Type B pancreatic cell (in vitro differentiated cells): ENCODE measurements at regions not wholly inside any gene's neighbourhood (a gene's known extent, or its start where the extent isn't known, plus 50 kb on each side); places are given as distances from the start of the nearest gene placed in this dataset.

Source experiments
- DNase-seq: peaks from one replicate; pipeline ENCODE4 v3.0.0; 2021; ENCODE audit warnings: mixed read lengths; ENCODE audit not compliant: unreplicated experiment; ENCODE audit errors: extremely low spot score
- H3K27ac Mint-ChIP-seq: 2 replicates; pipeline ENCODE4 v1.8.0; 2021; ENCODE audit warnings: mild to moderate bottlenecking, mixed read lengths
- H3K27me3 Mint-ChIP-seq: 2 replicates; pipeline ENCODE4 v1.8.0; 2021; ENCODE audit warnings: mixed read lengths
- H3K36me3 Mint-ChIP-seq: 2 replicates; pipeline ENCODE4 v1.8.0; 2021; ENCODE audit warnings: mixed read lengths
- H3K4me1 Mint-ChIP-seq: one replicate; pipeline ENCODE4 v1.8.0; 2021; ENCODE audit warnings: mixed read lengths; ENCODE audit not compliant: unreplicated experiment
- H3K4me3 Mint-ChIP-seq: 2 replicates; pipeline ENCODE4 v1.8.0; 2021; ENCODE audit warnings: mild to moderate bottlenecking, mixed read lengths
- H3K9me3 Mint-ChIP-seq: 2 replicates; pipeline ENCODE4 v1.8.0; 2021; ENCODE audit warnings: mixed read lengths
- CTCF ChIP-seq: fragments of 200-600 bp; sonication (generic); conservative IDR thresholded peaks from 2 replicates; pipeline ENCODE4 v1.5.0; 2021; ENCODE audit warnings: antibody characterized with exemption, mild to moderate bottlenecking

GRCh38 chr16:64880006-64880405 lies 241.9 kb downstream of the CDH11 start:
- H3K4me3 Mint-ChIP-seq: no peak overlapping the region
- no peaks in the 10 kb centered on the region for H3K9me3 Mint-ChIP-seq
- no peaks in the 10 kb centered on the region for H3K36me3 Mint-ChIP-seq
- no peaks in the 10 kb centered on the region for H3K27me3 Mint-ChIP-seq
- no peak for DNase-seq
- no peak overlapping the region for H3K27ac Mint-ChIP-seq
- no peak for TF ChIP-seq CTCF
- H3K4me1 Mint-ChIP-seq: peaks cover 10% of the 10 kb centered on the region

- TF ChIP-seq CTCF: no peak
- Mint-ChIP-seq H3K27me3 (no peaks in the 10 kb centered on the region), H3K4me1 (peaks cover 10% of the 10 kb centered on the region), H3K4me3 (no peak overlapping the region), H3K9me3 (no peaks in the 10 kb centered on the region), H3K27ac (no peak overlapping the region), H3K36me3 (no peaks in the 10 kb centered on the region)
- DNase-seq: no peak
These were observed 242.9 kb downstream of the CDH11 start for GRCh38 chr16:64878940-64879339.

GRCh38 chr16:64872101-64872500 lies 249.8 kb downstream of the CDH11 start:
- Mint-ChIP-seq H3K9me3 (no peaks in the 10 kb centered on the region), H3K36me3 (no peaks in the 10 kb centered on the region), H3K27me3 (peaks cover 3% of the 10 kb centered on the region), H3K4me1 (peaks cover 6% of the 10 kb centered on the region), H3K4me3 (no peak overlapping the region), H3K27ac (no peak overlapping the region)
- no peak for TF ChIP-seq CTCF
- no peak for DNase-seq

- no peak for TF ChIP-seq CTCF
- H3K27me3 Mint-ChIP-seq: peaks cover 3% of the 10 kb centered on the region
- DNase-seq: no peak
- no peak overlapping the region for H3K4me3 Mint-ChIP-seq
- H3K27ac Mint-ChIP-seq: no peak overlapping the region
- peaks cover 6% of the 10 kb centered on the region for H3K4me1 Mint-ChIP-seq
- H3K9me3 Mint-ChIP-seq: no peaks in the 10 kb centered on the region
- no peaks in the 10 kb centered on the region for H3K36me3 Mint-ChIP-seq
These were observed 251.0 kb downstream of the CDH11 start for GRCh38 chr16:64870859-64871258.

- DNase-seq: no peak
- Mint-ChIP-seq H3K27ac (no peak overlapping the region), H3K4me3 (no peak overlapping the region), H3K4me1 (peaks cover 6% of the 10 kb centered on the region), H3K27me3 (peaks cover 3% of the 10 kb centered on the region), H3K36me3 (no peaks in the 10 kb centered on the region), H3K9me3 (no peaks in the 10 kb centered on the region)
- no peak for TF ChIP-seq CTCF
These were observed 252.1 kb downstream of the CDH11 start for GRCh38 chr16:64869781-64870180.

- Mint-ChIP-seq H3K36me3 (no peaks in the 10 kb centered on the region), H3K9me3 (no peaks in the 10 kb centered on the region), H3K27ac (no peak overlapping the region), H3K4me1 (peaks cover 4% of the 10 kb centered on the region), H3K27me3 (peaks cover 3% of the 10 kb centered on the region), H3K4me3 (no peak overlapping the region)
- no peak for TF ChIP-seq CTCF
- no peak for DNase-seq
These were observed 255.8 kb downstream of the CDH11 start for GRCh38 chr16:64866021-64866420.
